CD4-positive, alpha-beta T cell treated with Interleukin-12 subunit alpha and Interleukin-12 subunit beta, for 1 hour (primary cell): ENCODE measurements at regions not wholly inside any gene's neighbourhood (a gene's known extent, or its start where the extent isn't known, plus 50 kb on each side); places are given as distances from the start of the nearest gene placed in this dataset.

Source experiments
- DNase-seq: peaks from one replicate; pipeline ENCODE4 v3.0.0-alpha.2; 2020

DNA sequence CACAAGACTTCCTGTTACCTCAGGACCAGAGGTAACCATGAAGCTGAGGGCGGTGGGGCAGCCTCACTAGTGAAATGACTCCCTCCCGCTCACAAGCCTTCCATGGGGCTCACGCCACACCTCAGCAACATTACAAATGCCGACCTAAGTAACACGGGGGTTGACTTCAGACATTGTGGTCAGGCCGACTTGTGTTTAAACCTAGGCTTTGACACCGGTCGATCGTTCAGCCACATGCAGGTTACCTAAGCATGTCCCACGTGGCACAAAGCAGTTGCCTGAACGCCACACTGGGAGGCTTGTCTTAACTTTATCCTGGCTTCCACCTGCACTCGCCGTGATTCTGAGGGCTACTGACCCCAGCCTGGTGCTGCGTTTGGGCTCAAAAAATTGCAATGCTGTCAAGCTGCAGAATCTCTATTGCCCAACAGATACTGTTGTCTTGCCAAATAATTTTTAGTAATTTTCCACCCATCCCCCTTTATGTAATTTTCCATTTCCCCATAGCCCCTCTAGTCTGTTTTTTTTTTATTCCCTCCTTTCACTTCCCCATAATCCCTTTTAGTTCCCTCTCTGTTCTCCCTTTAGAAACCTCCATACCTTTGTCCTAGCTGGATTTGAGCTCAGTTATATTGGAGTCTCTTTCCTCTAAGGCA lies 158.6 kb upstream of the RGMA start:
- no peak for DNase-seq

DNA sequence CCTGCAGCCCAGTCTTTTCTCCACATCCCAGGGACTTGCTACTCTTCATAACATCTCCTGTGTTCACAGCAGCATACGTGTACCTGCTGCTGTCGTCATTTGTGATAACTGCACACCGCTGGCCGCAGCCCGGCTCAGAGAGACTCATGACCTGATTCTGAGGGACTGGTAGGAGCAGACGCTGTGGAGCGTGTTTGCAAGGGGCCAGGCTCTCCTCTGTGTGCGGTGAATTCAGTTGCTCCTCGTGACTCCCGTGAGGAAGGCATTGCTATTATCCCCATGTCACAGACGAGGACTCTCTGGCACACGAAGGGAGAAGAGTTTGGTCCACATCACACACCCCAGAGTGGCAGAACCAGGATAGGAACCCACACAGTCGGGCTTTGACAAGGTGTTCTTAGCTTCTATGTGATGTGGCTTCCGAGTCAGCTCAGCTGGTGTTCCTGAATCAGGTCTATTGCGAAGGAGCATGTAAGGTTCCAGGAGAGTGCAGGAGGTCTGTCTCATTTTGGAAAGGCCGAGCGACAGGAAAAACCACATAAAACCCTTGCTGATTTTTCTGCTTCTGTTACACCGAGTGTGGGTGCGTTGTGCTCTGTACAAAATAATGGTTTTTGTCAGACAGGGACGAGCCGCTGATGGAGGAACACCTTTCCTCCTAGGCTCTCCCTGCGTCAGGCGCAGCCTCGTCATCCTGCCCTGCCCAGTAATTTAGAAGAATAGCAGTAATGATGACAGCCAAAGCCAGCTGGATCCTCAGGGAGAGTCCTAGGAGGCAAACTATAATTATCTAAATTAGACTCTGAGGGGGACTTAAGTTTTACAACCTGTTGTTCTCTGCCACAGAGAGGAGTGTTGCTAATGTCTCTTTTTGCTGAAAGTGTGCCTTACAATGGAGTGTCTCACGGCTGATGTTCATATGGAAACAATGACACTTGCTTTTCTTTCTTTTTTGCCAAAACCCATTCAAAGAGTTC lies 157.5 kb upstream of the RGMA start:
- no peak for DNase-seq

DNA sequence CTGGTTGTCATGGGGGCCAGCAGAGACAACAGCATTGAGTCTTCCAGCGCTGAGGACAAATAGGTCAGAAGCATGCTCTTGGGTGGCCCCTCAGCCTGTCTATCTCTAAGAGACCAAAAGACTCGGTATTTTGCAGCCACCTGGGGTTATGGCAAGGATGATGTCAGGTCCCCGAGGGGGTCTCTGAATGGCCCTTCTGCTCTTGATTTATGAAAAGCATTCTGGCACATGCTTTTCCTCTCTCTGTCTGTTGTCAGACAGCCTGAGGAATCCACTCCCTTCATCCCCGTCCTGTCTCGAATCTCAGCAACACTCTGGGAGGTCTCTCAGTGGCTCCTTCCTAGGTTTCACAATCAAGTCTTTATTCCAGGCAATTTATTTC lies 156.6 kb upstream of the RGMA start:
- DNase-seq, result no peak

DNA sequence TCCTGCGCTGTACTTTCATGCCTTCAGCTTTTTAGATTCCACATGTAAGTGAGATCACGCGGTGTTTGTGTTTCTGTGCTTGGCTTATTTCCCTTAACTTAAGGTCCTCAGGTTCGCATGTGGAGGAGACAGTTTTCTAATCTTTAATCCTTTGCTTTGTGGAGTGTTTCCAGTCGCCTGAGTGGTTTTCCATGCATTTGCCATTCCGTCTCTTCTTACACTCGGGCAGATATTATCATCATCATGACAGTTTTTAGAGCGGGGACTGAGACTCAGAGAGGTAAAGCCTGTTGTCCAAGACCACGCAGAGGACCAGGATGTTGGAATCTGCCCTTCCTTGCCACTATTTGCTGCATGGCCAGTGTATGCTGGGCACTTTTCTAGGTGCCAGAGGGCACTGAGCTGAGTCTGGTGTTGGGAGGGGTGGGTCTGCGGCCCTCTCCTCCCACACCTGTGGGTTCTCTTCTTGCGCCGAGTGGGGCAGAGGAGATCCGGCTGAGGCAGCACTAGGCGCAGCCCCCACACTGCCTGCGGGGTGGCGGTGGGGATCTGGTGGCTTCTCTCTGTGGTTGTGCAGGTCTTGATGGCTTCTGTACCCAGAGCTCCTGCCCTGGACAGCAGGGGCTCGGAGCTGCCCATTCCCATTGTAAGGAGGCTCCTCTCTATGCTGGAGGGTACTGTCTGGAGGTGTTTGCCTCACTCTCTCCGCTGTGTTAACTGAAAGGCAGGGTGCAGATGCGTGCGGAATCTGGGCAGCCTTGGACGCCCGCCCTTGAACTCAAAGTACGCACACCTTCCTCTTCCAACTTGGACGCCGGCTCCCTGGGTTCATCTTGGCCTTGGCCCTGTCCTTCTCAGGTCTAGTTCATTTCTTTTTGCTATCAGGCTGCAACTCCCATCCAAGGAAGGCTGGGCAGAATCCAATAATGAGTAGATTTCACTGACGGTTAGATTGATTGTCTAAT lies 156.0 kb upstream of the RGMA start:
- no peak for DNase-seq

DNA sequence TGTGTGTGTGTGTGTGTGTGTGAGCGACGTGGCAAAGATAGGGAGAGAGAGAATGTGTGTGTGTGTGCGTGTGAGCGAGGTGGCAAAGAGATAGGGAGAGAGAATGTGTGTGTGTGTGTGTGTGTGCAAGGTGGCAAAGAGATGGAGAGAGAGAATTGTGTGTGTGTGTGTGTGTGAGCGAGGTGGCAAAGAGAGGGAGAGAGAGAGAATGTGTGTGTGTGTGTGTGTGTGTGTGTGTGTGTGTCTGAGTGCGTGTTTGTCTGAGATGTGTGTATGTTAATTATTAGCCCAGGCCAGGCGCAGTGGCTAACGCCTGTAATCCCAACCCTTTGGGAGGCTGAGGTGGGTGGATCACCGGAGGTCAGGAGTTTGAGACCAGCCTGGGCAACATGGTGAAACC lies 154.6 kb upstream of the RGMA start:
- no peak for DNase-seq

DNA sequence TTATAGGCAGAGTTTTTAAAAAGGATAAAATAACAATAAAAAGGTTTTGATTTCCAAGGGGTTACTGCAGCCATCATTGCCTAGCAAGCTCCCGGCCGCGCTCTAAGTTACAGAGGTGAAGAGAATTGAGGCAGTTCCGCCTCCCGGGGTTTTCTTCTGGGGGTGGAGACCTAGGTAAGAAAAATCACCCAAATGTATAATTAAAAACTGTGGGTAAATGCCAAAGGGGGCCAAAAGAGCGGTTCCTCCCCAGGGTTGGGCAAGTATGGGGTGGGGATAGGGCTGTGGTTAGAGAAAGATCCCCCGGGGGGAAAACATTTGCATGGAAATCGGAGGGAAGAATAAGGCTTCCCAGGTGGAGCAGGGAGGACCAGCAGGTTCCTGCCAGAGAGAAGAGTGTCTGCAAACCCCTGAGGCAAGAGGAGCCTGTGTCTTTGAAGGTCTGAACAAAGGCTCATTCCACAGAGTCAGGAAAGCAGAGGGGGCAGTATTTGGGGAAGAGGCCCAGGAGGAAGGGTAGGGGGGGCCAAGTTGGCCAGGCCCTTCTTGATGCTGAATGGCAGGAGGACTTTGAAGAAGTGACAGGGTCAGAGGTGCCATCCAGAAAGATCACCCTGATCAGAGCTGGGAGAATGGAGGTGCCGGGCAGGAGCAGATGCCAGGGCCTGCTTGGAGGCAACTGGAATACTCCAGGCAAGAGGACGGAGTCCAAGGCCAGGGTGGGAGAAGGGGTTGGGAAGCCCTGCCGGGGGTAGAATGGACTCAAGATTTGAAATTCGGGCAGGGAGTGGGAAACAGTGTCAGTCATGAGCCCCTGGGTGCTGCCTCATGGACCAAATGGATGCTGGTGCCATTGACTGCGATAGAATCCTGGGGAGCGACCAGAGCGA lies 152.9 kb upstream of the RGMA start:
- no peak for DNase-seq

DNA sequence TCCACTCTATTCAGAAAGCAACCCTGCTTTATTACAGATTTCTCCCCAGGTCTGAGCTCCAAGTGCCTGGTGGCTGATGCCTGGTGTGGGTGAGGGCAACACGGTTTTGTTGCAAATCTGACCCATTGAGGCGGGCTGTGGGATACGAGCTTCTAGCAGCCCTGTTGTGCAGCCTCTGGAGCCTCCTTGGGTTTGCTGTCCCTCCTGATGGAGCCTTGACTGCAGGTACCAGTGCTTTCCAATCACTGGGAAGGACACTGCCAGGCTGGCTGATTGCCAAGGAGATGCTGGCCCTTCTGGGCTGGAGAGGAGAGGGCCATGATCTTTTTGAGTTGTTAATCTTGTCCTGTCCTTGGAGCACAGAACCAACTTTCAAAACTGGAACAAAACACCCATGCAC lies 151.0 kb upstream of the RGMA start:
- DNase-seq, result no peak

DNA sequence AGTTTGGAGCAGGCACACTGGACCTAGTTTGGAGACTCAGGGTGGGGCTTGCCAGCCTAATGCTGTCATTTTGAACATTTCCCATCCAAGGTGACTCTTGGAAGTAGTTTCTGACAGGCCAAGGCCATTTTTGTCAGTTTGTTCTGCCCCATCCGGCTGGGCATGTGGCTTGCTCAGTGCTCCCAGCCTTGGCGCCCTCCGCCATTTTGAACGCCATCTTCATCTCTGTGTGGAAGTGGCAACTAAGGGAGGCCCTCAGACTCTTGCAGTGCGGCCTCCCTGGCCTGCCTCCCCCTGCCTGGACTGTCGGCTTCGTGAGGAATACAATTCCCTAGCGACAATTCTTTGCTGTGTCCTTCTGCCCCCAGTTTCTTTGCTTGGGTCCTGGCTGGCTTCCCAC lies 150.6 kb upstream of the RGMA start:
- no peak for DNase-seq

DNA sequence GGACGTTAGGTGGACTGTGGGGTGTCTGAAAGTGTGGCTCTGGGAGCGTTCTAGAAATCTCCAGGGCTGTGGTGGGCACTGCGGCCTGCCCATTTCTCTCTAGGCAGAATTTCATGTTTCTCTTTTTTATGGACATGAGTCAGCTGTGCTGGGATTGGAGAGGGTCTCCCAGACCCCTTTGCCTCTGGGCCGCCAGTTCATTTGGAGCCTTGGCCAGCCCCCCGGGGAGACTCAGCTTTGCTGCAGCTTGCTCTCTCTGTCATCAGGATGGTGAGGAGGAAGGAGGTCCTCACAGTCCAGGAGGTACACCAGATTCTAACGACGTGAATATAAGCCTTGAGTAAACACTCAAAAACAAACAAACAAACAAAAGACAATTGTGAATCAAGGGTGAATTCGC lies 149.6 kb upstream of the RGMA start:
- no peak for DNase-seq

DNA sequence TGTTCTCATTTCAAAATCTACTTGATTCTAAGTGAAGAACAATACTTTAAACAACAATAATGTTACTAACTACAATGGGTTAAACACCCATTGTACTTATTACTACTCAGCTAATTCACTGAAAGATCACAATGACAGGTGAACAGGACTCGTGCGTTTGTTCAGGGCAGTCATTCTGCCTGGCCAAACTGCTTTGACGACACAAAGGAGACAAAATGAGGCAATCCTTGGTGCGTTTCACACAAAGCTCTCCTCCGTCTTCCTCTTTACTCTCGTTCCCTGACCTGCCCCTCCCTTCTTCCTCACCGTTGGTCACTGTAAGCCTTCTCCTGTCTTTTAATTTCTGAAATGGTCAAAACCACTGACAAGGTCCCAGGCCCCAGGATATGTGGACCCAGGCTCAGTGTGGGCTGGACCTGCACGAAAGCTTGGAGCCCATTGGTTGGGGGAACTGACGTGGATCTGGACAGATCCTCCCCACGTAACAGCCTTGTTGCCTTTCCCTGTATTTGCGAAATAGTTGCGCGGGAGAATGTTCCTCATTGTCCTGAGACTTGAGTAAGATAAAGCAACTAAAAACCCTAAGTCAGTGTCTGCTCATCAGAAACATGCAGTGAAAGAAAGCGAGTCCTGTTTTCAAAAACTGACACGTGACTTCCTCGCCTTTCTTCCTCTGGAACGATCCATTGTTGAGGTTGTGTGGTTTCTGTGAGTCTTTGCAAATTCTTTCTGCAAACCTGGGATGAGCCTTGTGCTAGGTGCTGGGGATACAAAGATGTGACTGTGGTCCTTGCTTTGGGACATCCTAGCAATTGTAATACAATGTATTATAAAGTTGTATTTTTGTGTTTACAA lies 147.1 kb upstream of the RGMA start:
- DNase-seq, result no peak

DNA sequence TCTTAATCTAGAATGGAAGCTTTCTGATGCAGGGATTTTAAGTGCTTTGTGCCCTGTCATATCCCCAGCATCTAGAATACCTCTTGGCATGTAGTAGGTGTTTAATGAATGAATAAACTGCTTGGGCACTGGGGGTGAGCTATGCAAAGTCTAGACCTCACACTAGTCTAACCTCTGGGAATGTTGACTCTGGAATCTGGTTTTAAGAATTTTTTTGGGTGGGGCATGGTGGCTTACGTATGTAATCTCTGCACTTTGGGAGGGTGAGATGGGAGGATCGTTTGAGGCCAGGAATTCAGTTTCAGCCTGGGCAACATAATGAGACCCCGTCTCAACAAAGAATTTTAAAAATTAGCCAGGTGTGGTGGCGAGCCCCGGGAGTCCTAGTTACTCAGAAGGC lies 146.3 kb upstream of the RGMA start:
- no peak for DNase-seq

DNA sequence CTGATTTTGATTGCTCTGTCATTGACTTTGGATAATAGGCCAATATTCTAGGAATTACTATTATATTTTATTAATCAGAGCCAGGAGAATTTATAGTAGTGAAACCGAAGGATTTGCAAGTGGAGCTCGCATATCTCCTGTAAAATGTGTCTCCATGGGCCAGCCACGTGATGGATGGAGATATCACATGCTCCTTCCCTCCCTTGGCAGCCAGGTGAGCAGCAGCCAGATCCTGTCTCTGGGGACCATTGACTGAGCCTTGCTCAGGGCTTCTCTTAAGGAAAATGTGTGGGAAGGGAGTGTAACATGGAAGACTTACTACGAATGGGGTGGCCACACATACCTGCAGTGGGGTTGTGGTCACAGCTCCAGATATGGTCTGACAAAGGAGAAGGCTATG lies 144.7 kb upstream of the RGMA start:
- DNase-seq, result no peak

DNA sequence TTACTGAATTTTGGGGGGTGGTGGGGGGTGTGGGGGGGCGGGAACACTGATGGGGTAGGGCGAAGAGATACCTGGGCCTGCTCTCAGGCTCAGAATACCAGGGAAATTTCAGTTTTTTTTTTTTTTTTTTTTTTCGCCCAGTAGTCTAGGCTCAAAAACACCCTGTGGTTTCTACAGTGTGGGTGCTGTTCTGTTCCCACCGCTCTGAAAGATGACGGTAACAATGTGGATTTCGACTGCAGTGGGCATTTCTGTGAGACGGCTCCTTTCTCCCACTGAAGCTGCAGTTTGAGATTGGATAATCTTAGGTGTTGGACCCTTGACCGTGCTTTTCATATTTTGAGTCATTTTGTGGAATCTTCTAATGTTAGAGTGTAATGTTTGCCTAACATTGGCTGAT lies 143.8 kb upstream of the RGMA start:
- no peak for DNase-seq

DNA sequence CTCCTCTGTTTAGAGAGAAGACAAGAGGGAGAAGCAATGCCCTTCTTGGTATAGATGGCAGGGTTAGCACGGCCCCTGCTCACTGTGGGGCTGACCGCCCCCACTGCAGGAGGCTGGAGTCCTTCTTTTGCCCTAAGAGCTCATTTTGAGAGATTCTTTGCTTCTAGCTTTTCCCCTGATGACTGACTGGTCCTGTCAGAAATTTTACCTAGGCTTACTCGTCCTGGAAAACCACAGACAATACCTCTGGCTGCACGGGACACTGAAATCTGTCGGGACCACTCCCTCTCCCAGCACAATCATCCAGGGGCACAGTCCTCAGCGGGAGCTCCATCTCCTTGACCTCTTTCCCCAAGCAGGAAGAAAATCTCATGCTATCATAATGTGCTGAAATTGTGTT lies 143.0 kb upstream of the RGMA start:
- no peak for DNase-seq

DNA sequence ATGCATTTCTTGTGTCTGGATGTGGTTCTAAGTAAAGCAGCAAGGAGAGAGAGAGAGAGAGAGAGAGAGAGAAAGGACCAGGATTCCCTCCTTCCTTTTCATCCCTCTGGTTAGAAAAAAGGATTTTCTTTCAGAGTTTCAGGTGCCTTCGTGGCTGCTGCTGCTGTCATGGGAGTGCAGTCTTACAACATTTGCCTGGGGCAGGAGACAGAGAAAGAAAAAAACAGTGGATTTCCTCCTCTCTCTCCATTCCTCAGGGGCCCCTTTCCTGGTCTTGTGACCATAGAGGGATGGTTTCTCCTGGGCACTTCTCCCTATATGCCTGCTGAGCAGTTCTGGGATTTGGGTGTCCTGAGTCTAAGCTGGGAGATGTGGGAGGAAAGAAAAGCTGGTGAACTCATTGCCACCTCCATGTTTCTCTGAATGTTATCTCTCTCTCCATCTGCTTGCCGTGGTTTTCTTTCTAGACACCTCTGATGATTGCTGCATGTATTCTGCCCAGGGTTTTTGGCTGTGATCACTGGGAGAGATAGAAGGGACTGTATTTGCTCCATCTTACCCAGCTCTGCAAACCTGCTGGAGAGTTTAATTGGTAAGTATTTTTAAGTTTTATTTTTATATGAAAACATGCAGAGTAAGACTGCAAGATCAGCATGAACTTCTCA lies 142.4 kb upstream of the RGMA start:
- DNase-seq, result no peak

DNA sequence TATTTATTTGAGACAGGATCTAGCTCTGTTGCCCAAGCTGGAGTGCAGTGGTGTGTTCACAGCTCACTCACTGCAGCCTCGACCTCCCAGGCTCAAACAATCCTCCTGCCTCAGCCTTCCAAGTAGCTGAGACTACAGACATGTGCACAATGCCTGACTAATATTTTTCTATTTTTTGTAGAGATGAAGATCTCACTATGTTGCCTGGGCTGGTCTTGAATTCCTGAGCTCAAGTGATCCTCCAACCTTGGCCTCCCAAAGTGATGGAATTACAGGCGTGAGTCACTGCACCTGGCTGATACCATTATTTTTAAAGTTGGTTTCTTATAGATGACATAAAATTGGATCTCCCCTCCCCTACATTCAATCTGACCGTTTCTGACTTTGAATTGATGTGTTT lies 139.5 kb upstream of the RGMA start:
- no peak for DNase-seq

DNA sequence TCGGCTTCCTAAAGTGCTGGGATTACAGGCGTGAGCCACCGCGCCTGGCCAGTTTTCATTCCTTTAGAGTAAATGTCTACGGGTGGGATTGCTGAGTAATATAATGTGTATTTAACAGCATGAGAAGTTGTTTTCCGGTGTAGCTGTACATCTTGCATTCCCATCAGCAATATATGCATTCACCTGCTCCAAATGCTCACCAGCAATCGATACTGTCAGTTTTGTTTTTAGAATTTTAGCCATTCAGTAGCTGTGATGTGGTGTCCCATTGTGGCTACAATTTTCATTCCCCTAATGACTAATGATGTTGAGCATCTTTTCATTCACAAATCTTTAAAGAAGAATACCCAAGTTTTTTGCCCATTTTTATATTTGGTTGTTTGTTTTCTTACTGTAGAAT lies 134.8 kb upstream of the RGMA start:
- no peak for DNase-seq

DNA sequence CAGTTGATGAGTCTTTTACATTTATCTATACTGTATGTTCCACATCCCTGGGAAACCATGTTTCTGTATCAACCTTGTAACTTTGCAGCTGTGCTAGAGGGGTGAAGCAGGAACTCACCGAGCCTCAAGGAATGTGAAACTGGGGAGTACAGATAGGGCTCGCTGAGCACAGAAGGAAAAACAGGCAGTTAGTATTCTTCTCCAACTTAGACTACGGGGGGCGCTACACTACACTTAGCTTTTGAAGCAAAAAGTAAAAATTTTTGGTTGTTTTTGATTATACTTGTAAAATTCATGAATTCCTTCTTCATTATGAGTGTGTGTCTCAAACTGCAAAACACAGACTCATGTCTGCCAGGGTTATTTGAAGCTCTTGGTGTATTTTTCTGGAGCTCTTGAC lies 132.7 kb upstream of the RGMA start:
- DNase-seq, result no peak

DNA sequence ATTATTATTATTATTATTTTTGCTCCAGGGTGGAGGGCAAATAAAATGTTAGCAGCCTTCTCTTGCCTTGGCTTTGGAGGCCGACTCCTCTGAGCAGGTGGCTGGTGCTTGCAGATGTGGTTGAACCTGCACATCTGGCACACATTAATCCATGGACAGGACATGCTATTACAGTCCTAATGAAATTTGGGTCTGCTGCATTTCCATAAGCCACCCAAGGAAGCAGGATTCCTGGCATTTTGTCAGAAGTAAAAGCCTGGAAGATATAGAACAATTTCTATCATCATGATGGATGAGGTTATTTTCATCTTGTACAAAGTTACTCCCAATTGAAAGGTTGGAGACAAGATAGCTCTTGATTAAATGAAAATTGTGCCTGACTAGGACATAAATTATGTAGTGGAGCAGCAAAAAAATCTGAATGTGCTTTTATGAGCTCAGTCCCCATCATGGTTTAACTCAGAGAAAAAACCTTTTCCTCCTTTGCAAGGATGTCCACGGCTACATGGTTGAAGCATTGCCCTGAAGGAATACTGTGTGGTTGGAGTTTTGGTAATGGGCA lies 130.9 kb upstream of the RGMA start:
- DNase-seq, result no peak

DNA sequence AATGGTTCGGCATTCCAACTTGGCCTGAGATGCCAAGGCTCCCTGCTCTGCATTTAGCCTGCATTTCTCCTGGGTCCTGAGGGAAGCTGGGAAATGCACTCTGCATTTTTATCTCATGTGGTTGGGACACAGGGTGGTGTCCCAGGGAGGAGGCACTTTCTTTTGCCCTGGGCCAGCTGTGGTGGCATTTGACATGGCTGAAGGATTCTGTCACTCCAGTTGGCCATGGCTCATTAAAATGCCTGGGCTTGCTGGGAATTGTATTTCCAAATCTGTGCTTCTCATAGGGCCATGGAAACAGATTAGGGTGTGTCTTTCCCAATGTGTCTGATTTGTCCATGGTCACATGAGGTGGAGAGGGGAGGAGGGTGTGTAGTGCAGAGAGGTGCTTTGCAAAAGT lies 128.3 kb upstream of the RGMA start:
- DNase-seq, result no peak
